ENCODE measurements at regions not wholly inside any gene's neighbourhood (a gene's known extent, or its start where the extent isn't known, plus 50 kb on each side); places are given as distances from the start of the nearest gene placed in this dataset.

- TF ChIP-seq, protein P1, sequence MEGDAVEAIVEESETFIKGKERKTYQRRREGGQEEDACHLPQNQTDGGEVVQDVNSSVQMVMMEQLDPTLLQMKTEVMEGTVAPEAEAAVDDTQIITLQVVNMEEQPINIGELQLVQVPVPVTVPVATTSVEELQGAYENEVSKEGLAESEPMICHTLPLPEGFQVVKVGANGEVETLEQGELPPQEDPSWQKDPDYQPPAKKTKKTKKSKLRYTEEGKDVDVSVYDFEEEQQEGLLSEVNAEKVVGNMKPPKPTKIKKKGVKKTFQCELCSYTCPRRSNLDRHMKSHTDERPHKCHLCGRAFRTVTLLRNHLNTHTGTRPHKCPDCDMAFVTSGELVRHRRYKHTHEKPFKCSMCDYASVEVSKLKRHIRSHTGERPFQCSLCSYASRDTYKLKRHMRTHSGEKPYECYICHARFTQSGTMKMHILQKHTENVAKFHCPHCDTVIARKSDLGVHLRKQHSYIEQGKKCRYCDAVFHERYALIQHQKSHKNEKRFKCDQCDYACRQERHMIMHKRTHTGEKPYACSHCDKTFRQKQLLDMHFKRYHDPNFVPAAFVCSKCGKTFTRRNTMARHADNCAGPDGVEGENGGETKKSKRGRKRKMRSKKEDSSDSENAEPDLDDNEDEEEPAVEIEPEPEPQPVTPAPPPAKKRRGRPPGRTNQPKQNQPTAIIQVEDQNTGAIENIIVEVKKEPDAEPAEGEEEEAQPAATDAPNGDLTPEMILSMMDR (IDR thresholded peaks at IDR 0.05; ENCODE audit: borderline replicate concordance, insufficient read depth, low read depth, low read length): no peak
- H3K4me3 ChIP-seq (ENCODE audit: low read depth, low read length): no peak overlapping the region
These were observed 431.0 kb downstream of the MED13L start for GRCh38 chr12:115846516-115846915.

- H3K4me3 ChIP-seq (ENCODE audit: low read depth, low read length): no peak overlapping the region
- TF ChIP-seq, protein P1 (IDR thresholded peaks at IDR 0.05; ENCODE audit: borderline replicate concordance, insufficient read depth, low read depth, low read length): no peak
These were observed 437.3 kb downstream of the MED13L start for GRCh38 chr12:115840159-115840558.

GRCh38 chr12:115838952-115839351 lies 438.5 kb downstream of the MED13L start:
- TF ChIP-seq, protein P1 (IDR thresholded peaks at IDR 0.05; ENCODE audit: borderline replicate concordance, insufficient read depth, low read depth, low read length): no peak
- H3K4me3 ChIP-seq (ENCODE audit: low read depth, low read length): no peak overlapping the region

DNA sequence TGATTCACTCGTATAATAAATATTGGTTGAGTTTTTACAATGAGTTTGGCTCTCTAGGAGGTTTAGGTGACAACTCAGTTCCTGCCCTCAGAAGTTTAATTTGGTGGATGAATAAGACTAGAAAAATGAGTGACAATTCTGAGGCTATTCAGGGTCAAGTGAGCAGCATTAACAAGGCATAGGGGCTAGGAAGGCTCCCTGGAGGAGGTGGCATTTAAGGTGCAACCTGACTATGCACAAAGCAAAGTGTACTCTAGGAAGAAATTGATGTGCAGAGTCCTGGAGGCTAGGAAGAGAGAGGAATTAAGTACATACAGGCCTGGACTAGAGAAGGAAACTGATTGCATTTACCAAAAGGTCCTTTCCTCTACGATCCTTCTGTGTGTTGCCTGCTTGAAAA lies 440.3 kb downstream of the MED13L start:
- TF ChIP-seq, protein P1 (IDR thresholded peaks at IDR 0.05; ENCODE audit: borderline replicate concordance, insufficient read depth, low read depth, low read length): no peak
- no peak overlapping the region for H3K4me3 ChIP-seq (ENCODE audit: low read depth, low read length)

DNA sequence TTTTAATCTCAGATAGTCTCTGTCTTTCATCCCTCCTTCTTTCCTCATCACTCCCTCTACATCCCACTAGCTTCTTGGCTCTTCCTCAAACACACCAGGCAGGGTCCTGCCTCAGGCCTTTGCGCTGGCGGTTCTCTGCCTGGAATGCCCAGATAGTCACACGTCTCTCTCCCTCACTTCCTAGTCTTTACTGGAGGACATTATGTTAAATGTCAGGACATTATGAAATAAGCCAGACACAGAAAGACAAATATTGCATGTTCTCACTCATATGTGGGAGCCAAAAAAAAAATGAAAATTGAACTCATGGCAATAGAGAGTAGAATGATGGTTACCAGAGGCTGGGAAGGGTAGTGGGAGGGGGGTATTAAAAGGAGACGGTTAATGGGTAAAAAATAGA lies 442.0 kb downstream of the MED13L start:
- TF ChIP-seq, protein P1 (IDR thresholded peaks at IDR 0.05; ENCODE audit: borderline replicate concordance, insufficient read depth, low read depth, low read length): no peak
- H3K4me3 ChIP-seq (ENCODE audit: low read depth, low read length): no peak overlapping the region

- H3K4me3 ChIP-seq (ENCODE audit: low read depth, low read length): no peak overlapping the region
- TF ChIP-seq, protein P1 (IDR thresholded peaks at IDR 0.05; ENCODE audit: borderline replicate concordance, insufficient read depth, low read depth, low read length): no peak
These were observed 443.8 kb downstream of the MED13L start for GRCh38 chr12:115833704-115834103.

DNA sequence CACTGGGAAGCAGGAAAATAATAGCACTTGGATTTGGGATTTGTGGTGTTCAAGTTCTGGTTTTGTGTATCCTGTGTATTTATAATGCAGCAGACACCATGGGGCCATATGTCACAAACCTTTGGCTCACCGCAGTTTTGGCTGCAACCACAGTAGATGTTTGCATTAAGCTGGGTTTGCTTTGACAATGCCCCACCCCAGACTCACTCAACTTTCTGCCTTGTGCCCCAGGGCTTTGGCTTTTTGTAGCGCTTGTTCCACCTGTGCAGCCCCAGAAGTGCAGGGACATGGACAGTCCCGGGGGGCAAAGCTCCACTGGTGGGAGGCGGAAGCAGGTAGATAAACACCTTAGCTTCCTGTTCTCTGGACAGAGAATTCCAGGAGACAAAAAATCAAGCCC lies 446.9 kb downstream of the MED13L start:
- TF ChIP-seq, protein P1 (IDR thresholded peaks at IDR 0.05; ENCODE audit: borderline replicate concordance, insufficient read depth, low read depth, low read length): no peak

More for the DNA sequence above, 446.9 kb downstream of the MED13L start:
- H3K4me3 ChIP-seq (ENCODE audit: low read depth, low read length): no peak overlapping the region

Data from GM12875 (cell line).